Activated CD4-positive, alpha-beta T cell treated with anti-CD3 and anti-CD28 coated beads, Interleukin-10, Interleukin-2, amounts not matched to agents 100 ng/mL and 50 ng/mL, durations not matched to agents 16 hours and 8 hours (primary cell): ENCODE measurements at regions not wholly inside any gene's neighbourhood (a gene's known extent, or its start where the extent isn't known, plus 50 kb on each side); places are given as distances from the start of the nearest gene placed in this dataset.

Experiments
- DNase-seq: peaks from one replicate; pipeline ENCODE4 v3.0.0-alpha.2; 2020

DNA sequence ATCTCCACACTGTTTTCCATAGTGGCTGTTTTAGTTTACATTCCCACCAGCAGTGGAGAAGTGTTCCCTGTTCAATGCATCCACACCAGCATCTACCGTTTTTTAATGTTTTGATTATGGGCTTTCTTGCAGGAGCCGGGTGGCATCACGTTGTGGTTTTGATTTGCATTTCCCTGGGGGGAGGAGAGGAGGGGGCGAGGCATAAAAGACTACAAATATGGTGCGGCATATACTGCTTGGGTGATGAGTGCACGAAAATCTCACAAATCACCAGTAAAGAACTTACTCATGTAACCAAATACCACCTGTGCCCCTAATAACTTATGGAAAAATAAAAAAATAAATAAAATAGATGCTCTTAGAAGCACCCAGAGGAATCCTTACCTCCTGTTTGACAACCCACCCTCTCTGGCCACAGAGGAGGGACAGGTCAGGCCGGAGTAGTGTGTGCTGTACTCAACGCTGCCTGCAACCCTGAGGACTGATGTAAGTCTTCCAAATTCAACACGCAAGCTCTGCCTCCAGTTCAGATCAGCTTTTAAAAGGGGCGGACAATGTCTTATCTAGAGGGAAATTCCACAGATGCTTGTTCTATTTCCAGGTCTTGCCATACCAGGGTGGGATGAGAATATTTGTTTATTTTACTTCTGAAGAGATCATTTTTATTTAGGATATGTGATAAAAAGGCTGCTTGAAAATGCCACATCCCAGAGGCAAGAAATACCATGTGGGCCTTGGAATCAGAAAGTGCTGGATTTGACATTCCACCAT lies 329.6 kb upstream of the B3GAT1 start:
- DNase-seq = no peak

DNA sequence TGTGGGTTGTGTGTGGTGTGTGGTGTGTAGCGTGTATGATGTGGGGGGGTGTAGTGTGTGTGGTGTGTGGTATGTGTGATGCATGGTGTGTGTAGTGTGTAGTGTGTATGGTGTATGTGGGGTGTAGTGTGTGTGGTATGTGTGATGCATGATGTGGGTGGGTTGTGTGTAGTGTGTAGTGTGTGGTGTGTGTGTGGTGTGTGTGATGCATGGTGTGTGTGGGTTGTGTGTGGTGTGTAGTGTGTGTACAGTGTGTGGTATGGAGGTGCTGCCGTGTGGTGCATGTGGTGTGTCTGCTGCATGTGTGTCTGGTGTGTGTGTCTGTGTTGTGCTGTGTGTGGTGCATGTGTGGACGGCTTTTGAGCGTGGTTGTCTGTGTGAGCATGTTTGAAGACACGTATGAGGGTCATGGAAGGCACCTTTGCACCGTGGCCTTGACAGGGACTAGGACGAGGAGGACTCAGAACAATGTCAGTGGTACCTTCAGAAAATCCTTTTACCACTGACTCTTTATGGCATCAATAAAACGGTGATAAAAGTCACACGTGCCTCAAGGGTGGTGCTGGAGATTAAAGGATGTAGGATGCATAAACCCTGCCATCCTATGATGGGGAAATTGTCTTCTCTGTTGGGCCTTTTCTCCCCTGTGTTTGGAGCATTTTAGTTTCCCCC lies 328.7 kb upstream of the B3GAT1 start:
- no peak for DNase-seq

DNA sequence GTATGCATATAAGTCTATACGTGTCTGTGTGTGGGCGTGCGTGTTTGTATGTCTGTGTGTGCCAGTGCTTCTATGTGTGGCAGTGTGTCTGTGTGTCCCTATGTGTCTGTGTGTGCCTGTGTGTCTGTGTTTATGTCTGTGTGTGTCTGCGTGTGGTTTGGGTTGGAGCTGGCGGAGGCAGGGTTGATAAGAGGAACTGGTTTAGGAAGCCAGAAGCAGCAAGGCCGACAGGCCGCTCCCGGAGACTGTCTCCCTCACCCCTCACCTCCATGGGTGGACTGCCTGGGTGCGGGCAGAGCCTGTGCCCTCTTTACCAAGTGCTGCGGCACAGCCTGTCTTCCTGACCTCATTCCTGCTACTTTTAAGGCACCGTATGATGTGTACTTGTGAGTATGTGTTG lies 327.1 kb upstream of the B3GAT1 start:
- no peak for DNase-seq

DNA sequence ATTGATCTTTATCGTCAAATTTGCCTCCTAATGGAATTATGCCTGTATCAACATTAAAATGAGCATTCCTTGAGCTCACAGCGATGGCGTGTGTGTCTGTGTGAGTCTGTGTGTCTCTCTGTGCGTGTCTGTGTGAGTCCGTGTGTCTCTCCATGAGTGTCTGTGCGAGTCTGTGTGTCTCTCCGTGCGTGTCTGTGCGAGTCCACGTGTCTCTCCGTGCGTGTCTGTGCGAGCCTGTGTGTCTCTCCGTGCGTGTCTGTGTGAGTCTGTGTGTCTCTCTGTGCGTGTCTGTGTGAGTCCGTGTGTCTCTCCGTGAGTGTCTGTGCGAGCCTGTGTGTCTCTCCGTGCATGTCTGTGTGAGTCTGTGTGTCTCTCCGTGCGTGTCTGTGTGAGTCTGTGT lies 326.5 kb upstream of the B3GAT1 start:
- no peak for DNase-seq

DNA sequence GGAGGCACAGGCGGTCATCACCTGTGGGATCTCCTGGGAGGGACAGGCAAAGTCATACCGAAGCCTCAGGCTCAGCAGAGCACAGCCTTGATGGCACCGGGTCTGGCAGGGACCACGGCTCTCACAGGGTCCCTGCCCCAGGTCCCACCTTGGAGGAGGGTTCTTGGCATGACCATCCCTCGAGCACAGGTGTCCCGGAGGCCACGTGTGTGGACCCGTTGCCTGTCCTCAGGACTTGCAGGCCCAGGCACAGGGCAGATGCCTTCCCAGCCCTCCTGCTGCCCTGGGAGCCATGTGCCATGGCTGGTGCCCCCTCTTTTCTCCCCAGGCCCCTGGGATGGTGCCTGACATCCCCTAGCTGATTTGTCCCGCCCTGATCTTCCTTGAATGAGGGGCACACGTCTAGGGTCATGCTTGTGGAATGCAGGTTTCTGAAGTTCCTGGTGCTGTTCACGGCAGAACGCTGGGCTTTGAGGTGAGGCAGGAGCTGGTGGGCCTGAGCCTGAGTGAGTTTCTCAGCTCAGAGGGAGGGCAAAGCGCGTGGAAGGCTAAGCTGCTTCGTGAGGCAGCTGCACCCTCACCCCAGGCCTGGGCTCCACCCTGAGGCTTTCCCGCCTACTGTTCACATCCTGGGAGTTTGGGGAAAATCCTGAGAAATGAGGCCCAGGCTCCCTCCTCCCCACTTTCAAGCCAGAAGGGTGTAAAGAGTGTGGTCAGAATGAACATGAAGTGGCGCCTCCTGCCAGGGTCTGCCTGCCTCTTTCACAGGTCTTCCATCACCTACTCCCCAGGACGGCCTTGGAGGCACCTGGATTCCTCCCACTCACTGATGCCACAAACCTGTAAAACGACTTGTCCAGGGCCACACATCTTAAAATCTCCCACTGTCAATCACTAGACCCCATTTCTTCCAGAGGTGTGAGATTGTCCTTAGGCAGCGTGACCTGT lies 325.8 kb upstream of the B3GAT1 start:
- no peak for DNase-seq

DNA sequence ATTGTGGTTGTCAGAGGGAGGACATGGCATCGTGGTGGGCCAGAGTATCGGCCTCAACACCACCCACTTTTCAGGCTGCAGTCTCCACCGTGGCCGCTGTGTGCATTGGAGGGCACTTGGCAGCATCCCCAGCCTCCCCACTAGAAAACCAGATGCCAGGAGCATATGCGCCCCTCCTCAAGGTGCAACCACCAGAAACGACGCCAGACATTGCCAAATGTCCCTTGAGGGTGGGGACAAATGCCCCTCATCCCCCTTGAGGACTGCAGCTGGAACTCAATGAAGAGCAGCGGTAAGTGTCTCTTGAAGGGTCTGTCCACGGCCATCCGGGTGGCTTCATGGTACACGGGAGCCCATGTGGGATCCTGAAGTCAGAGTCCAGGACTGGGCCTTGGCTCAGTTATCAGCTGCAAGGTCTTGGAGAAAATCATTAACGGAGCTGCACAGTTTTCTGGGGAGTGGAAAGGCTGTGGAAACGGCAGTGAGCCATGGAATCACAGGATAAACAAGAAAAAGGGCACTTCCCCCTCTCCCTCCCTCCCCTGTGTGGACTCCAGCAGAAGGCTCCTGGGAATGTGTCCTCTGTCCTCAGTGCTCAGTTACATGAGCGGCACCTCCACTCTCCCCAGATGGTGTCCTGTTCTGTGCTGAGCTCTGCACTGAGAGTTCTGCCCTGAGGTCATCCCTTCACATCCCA lies 324.4 kb upstream of the B3GAT1 start:
- no peak for DNase-seq

DNA sequence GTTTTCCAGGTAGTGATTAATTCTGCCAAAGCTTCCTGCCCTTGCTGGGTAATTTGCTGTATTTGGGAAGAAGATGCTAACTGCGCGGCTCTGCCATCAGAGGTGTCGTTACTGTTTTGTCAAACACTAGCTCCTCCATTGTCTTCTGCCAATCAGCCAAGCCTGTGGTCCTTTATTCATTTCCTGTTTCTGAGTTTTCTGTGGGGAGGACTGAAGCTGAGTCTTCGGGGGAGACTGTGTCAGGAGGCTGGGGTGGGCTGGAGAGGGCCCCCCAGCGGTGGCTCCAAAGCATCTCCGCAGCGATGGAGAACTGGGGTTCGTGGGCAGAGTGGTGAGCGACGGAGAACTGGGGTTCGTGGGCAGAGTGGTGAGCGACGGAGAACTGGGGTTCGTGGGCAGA lies 322.9 kb upstream of the B3GAT1 start:
- no peak for DNase-seq

DNA sequence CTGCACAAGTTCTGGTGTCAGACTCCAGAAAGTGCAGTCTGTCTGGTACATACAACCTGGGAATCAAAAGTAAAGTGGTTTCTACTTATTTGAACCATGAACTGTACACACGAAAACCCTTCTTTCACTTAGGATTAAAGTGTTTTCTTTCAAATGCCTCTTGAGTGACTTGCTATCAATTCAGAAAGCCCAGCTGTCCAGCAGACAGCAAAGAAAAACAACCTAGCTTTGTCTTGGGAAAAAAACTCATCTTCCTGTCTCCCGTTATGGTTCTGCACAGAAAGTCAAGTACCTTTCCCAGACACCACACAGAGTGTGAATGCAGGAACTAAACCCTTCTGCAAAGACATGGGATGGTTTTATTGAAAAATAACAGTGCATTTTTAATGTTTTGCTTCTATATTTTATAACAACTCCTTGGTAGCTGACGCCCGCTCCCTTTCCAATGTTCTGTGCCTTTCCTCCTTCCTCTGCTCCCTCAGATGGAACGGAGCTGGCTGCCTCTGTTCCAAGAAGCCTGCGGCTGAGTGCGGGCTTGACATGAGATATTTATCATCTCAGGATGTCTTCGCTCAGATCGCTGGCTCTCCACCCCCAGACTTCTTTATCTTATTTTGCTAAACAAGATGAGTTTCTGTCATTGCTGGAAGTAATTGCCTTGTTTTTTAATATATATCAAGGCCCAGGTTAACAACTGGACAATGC lies 322.3 kb upstream of the B3GAT1 start:
- no peak for DNase-seq

DNA sequence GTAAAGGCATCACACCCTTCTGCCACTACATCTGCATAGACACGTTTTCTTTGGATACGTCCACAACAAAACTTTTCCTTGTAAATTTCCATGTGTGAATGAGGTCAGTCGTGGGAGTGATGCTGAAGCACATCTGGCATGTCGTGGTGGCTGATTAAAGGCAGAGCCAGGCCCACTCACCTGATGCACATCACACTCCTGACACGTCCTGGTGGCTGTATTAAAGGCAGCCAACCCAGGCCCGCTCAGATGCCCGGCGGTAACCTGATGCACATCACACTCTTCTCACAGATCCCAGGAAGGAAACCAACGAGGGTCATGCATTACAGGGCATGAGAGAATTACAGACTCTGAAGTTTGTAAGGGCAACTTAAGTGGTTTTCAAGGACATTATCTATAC lies 321.6 kb upstream of the B3GAT1 start:
- no peak for DNase-seq

DNA sequence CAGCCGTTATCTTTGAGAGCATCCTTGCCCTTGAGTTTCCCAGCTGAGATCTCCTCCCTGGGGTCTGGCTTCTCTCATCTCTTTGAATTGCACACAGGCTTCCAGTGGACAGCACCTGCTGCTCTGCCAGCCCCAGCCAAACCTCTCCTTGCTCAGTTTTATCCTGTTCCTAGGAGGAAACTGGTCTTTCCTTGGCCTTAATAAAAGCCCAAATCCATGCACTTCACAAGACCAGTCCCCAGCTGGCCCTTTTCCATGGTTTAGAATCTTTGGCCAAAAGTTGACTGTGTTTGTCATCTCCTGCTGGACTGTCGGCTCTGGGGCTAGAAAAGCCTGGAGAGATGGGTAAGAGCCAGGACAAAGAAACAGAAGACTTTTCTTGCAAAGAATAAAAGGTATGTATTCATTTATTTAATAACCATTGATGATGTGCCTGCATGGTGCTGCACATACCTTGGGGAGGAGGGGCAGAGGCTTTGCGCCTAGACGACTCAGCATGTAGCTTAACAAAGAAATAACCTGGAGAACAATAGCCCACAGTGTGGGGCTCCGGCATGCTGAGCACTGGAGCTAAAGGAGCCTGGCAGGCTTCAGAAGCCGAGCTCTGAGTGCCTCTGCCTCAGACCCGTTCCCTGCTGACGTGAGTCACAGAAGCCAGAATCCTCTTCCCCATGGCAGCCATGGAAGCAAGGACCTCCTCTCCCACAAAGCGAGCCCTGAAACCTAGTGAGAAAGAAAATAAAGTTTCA lies 319.3 kb upstream of the B3GAT1 start:
- no peak for DNase-seq

DNA sequence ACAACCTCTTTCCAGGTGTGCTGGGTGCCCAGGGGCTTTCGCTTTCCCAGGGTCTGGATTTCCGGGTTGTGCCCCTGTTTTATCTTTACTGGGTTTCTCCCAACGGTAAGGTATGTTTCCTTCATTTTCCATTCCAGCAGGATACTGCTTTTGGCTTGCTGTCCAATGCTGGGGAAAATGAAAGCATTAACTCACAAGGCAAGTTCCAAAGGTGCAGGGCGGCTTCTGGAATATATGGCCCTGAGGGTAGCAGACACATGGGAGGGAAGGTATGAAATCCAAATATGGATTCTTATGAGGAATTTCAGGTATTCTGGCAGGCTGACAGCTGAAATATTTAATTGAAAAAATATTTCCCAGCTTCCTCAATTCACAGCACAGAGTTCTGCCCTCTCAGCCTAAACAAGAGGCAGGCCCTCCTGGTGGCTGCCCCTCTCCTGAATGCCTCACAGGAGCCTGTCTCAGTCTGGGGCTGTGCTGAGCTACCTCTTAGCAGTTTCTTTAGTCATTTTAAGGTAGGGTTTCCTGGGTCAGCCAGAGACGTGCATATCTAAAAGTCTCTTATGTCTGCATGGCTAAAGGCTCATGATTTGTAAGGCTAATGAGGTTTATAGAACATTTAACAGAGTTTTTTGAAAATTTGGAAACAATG lies 318.6 kb upstream of the B3GAT1 start:
- no peak for DNase-seq

DNA sequence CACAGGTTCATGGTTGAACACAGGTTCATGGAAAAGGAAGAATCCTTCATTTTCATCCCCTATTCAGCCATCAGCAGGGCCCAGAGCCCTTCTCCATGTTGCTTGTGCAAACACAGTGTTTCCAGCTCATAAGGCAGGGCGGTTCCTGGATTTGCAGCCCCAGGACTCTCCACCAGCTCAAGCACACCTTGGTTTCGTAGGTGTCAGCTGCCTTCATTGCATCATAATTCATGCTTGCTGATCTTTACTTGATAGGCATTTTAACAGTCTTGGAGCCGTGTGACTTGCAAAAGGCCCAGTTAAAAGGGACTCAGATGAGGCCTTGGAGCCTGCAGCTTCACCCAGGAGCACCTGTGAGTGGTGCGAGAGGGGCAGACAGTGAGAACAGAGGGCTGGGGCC lies 318.1 kb upstream of the B3GAT1 start:
- no peak for DNase-seq

DNA sequence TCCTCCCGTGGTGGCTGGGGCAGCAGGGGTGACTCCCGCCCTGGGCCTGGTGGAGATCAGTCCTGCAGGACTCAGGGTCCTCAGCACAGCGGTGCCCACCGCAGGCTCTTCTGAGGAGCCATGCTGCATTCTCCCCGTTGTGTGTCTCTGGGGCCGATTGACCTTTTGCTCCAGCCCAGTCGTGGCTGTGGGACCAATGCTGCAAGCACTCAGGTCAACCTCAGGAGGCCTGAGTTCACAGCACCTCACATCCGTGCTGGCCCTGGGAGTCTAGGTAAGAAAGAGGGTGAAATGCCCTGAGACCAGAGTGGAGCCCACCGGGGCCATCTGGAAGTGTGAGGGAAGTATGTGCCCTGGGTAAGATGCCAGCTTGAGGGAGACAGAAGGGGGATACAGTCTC lies 316.1 kb upstream of the B3GAT1 start:
- no peak for DNase-seq

DNA sequence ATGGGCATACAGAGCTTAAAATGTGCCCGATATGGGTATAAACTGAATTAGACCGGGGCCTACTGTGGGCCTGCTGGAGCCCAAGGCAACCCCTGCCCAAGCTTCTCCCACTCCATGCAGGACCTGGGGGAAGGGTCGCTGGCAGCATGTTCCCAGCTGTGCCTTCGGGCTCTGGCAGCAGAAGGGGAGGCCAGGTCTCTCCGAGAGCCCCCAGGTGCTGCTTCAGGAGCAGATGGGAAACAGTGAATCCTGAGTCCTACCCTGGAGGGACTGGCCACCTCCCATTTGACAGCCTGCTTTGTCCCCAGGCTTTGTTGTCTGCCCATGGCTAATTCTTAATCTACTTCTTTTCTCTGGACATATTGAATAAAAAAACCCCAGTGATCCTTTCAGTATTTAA lies 315.6 kb upstream of the B3GAT1 start:
- no peak for DNase-seq

DNA sequence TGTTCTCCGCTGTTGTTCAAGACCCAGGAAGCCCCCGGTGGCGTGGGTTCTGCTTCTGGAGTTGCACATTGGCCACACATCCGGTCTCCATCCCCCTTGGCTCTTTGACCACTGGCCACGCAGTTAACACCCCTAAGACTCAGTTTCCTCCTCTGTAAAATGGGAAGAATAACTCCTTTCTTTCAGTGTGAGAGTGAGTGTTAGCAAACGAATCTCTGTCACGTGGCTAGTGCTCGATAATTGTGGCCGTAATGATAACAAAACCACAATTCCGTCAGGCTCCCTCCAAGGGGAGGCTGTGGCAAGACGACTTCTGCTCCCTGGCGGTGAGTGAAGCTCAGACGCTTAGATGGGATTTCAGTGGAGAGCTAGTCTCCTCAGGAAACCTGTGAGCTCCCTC lies 315.2 kb upstream of the B3GAT1 start:
- DNase-seq = no peak

DNA sequence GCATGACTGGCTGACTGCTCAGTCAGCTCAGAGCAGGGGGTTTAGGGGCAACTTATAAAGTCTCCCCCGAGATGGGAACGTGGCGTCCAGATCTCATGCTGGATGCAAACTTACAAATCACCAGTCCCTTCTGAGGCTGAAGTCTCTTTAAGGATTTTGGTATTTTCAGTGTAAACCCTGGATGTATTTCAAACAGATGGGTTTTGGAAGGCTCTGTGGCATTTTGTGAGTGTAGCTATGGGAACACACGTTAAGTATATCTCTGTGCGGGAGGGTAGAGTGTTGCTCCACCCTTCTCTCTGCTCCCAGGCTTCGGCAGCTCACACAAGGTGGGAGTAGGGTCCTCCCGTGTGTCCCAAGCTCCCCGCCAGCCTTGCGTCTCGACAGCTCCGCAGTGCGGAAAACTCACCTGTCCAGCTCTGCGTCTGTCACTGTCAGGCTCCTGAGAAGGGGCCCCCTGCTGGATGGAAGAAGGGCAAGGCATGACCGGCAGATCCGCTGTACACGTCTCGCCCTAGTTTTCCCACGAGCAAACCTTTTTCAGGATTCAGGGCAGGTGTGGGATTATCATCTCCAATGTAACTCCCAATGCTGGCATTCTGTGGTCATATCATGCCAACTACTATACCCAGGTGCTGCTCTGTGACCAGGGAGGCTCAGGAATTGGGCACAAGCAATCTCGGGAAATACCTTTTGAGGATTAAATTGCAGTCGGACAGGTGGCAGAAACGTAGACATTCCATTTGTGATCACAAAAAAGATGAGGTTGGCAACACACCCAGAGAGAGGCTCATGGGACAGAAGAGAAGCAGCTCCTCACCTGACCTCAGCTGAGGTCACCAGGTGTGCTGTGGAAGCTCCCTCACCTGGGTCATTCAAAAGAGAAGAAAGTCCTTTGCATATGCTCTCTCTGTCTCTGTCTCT lies 313.9 kb upstream of the B3GAT1 start:
- DNase-seq = no peak

DNA sequence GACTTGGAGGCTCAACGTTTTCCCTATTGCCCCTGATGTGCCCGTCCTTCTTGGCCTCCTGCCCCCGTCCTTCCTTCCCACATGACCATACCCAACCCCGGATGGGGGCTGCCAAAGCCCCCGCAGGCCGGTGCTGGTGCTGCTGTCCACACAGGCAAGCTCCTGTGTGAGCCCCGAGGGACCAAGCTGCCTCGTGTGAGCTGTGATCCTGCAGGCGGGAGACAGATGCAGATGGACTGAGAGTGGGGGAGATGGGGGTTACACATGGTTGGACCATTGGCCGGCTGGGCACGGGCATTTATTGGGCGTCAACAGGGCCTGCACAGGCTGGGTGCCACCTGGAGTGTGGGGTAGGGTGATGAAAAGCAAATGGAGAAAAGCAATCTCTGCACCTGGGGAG lies 313.2 kb upstream of the B3GAT1 start:
- DNase-seq = no peak

DNA sequence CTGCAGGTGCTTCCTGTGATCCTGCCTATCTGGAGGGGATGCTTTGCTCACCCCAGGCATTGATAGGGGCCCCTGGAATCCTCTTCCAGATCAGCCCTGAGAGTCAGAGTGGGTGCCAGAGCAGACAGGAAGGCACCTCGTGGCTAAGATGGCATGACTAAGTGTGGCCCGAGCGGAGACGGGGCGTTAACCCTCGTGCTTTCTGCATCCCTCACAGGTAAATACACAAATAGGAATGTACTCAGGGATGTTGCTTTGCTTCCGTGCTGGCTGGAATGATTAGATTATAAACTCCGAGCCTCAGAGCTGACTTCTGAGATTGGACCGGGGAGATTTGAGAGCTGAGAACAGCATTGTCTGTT lies 312.7 kb upstream of the B3GAT1 start:
- no peak for DNase-seq

DNA sequence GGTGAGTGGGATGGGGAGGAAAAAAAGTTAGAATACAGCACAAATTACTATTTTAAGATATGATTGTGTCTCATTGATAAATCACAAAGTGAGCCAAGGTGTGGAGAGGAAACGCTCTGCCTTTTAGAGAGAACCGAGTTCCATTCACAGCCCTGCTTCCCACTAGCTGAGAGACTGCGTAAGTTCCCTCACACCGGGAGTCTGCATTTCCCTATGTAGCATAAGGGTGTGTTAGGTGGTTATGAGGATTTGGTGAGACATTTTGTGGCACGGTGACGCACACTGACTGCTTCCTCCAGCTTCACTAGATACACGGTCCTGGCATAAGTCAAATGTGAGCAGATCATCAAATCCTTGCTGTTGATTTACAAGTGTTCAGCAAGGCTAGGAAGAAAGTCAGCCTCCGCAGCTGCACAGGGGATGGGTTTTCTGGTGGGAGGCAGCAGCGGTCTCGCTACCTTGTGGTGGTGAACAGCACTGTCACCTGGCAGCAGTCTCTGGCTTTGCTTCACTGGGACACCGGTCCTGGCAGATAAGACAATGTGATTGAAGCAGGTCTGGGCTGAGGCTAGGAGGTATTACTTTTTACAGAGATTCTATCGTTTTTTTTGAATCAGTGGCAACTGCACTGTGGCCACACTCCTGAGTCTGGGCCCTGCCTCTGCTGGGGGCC lies 312.2 kb upstream of the B3GAT1 start:
- no peak for DNase-seq
